ENCODE measurements at regions not wholly inside any gene's neighbourhood (a gene's known extent, or its start where the extent isn't known, plus 50 kb on each side); places are given as distances from the start of the nearest gene placed in this dataset.

- TF ChIP-seq CTCF (conservative IDR thresholded peaks at IDR 0.05), result no peak
- no peak for TF ChIP-seq EZH2 (IDR thresholded peaks at IDR 0.05; ENCODE audit: low read depth)
Measured at GRCh38 chr1:63713627-63714481, 60.0 kb upstream of the ROR1 start.

Data from PC-9 (cell line).